GM12892 (cell line): ENCODE measurements at regions not wholly inside any gene's neighbourhood (a gene's known extent, or its start where the extent isn't known, plus 50 kb on each side); places are given as distances from the start of the nearest gene placed in this dataset.
"Not testable (repeated sequence)": the region's sequence is repeated elsewhere in the genome, so short reads cannot be mapped to it uniquely, and the experiment has no call there.

Experiments used
- DNase-seq: peaks from one replicate; pipeline ENCODE4 v3.0.0; 2011; ENCODE audit not compliant: insufficient read length
- FAIRE-seq: peaks from 2 replicates; lab custom pipeline; 2011; peaks lifted over from hg19 to GRCh38; lab: Jason Lieb, UNC
- POLR2A ChIP-seq: IDR thresholded peaks from 2 replicates; pipeline ENCODE4 v1.6.1; 2011; ENCODE audit warnings: low read depth, low read length, control low read depth
- POLR2AphosphoS5 ChIP-seq: IDR thresholded peaks from 2 replicates; pipeline ENCODE4 v1.6.1; 2011; ENCODE audit warnings: low read depth, low read length, control low read depth
- TAF1 ChIP-seq: IDR thresholded peaks from 2 replicates; pipeline ENCODE4 v1.6.1; 2011; ENCODE audit warnings: low read depth, mild to moderate bottlenecking, control low read depth, low read length, borderline replicate concordance

DNA sequence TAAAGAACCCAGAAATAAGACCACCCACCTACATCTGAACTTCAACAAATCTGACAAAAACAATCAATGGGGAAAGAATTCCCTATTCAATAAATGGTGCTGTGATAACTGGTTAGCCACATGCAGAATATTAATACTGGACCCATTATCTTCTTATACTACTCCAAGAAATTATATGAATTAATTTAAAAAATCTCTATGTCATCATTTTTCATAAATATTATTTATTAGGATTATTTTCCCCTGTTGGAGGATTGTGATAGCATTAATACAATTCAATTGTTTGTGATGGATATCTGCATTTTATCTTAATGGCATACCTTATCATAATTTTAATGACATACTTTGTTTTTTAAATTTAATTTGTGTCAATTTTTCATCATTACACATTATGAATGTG, 682.2 kb upstream of the CTNND2 start:
- FAIRE-seq, result no peak

DNA sequence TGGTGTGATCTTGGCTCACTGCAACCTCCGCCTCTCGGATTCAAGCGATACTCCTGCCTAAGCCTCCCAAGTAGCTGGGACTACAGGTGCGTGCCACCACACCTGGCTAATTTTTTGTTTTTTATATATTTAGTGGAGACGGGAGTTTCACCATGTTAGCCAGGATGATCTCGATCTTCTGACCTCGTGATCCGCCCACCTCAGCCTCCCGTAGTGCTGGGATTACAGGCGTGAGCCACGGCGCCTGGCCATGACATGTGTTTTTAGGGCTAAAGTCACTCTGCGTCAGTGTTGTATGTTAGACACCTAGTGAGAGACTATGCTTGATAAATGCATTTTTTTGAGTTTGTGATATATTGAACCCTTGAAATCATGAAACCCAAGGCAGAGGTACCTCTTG, 674.6 kb upstream of the CTNND2 start:
- DNase-seq, FAIRE-seq: not testable (repeated sequence)

More for the DNA sequence above, 682.2 kb upstream of the CTNND2 start:
- DNase-seq, result no peak
- TF ChIP-seq TAF1 (no peak), POLR2AphosphoS5 (no peak), POLR2A (no peak)

- not testable (repeated sequence) for DNase-seq, FAIRE-seq
Measured at GRCh38 chr5:12576953-12577352, 672.7 kb upstream of the CTNND2 start.

GRCh38 chr5:12574298-12575093, 670.2 kb upstream of the CTNND2 start:
- not testable (repeated sequence) for DNase-seq, FAIRE-seq

GRCh38 chr5:12573916-12574297, 669.7 kb upstream of the CTNND2 start:
- not testable (repeated sequence) for FAIRE-seq, DNase-seq

- FAIRE-seq (no peak), DNase-seq (no peak)
- TF ChIP-seq POLR2A, result no peak
- no peak for TF ChIP-seq POLR2AphosphoS5
- TF ChIP-seq TAF1, result no peak
Measured at GRCh38 chr5:12570688-12571087, 666.4 kb upstream of the CTNND2 start.

- TF ChIP-seq TAF1 (no peak), POLR2A (no peak), POLR2AphosphoS5 (no peak)
- DNase-seq, result no peak
- FAIRE-seq, result no peak
Measured at GRCh38 chr5:12566441-12566840, 662.2 kb upstream of the CTNND2 start.

- FAIRE-seq (no peak), DNase-seq (no peak)
- TF ChIP-seq POLR2AphosphoS5 (no peak), TAF1 (no peak), POLR2A (no peak)
Measured at GRCh38 chr5:12557012-12557411, 652.8 kb upstream of the CTNND2 start.

DNA sequence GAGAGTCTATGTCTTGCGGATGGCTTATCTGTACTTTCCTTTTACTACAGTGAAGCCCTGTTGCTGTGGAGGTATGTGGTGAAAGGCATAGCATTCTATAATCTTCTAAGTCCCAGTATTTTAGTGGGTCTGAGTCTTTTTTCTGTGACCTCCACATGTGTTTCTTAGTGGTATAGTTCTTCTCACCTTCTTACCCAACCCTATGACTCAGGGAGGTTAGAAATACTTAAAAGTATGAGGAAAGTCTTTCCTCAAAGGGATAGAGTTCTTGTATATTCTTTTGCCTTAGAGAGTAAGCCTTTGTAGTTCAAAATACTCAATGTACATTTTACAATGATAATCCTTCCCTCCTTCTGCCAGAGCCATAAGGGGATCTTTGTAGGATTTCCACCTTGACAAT, 621.9 kb upstream of the CTNND2 start:
- DNase-seq, result no peak
- no peak for TF ChIP-seq POLR2A
- no peak for TF ChIP-seq POLR2AphosphoS5
- TF ChIP-seq TAF1, result no peak
- FAIRE-seq, result no peak

- DNase-seq (no peak), FAIRE-seq (no peak)
- TF ChIP-seq POLR2A, result no peak
- no peak for TF ChIP-seq POLR2AphosphoS5
- TF ChIP-seq TAF1, result no peak
Measured at GRCh38 chr5:12522116-12522515, 617.9 kb upstream of the CTNND2 start.

DNA sequence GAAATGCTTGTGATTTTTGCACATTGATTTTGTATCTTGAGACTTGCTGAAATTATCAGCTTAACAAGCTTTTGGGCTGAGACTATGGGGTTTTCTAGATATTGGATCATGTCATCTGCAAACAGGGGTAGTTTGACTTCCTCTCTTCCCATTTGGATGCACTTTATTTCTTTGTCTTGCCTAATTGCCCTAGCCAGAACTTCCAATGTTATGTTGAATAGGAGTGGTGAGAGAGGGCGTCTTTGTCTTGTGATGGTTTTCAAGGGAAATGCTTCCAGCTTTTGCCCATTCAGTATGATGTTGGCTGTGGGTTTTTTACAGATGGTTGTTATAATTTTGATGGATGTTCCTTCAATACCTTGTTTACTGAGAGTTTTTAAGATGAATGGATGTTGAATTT, 600.7 kb upstream of the CTNND2 start:
- FAIRE-seq, DNase-seq: not testable (repeated sequence)

DNA sequence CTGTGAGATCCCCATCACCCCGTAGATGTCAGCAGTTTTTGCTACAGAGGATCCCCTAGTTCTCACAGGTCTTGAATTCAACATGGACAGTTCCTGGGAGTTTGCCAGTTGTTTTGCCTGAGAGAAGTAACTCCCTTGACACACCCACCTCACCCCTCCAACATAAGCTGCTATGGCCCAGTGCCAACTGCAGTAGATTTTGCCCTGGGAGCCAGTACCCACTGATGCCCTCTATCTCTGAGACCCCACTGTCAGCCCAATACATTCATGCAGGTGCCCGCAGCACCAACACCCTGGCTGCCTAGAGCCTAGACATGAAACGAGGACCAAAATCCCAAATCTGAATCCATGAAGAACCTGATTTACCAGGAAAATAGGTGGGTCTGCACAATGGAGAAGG, 583.9 kb upstream of the CTNND2 start:
- DNase-seq (no peak), FAIRE-seq (no peak)
- TF ChIP-seq POLR2A, result no peak
- TF ChIP-seq POLR2AphosphoS5, result no peak
- no peak for TF ChIP-seq TAF1

- TF ChIP-seq POLR2AphosphoS5, result no peak
- TF ChIP-seq POLR2A, result no peak
- TF ChIP-seq TAF1, result no peak
- DNase-seq (no peak), FAIRE-seq (no peak)
Measured at GRCh38 chr5:12480487-12480886, 576.2 kb upstream of the CTNND2 start.

- no peak for DNase-seq
- FAIRE-seq, result no peak
- TF ChIP-seq POLR2A (no peak), POLR2AphosphoS5 (no peak), TAF1 (no peak)
Measured at GRCh38 chr5:12477554-12477953, 573.3 kb upstream of the CTNND2 start.
